HCT116 (cell line): ENCODE measurements at regions not wholly inside any gene's neighbourhood (a gene's known extent, or its start where the extent isn't known, plus 50 kb on each side); places are given as distances from the start of the nearest gene placed in this dataset.

Experiments used
- ATAC-seq: fragments of 200-7000 bp; cut with Tn5 transposase; 2 replicates; pipeline ENCODE4 v1.9.1; 2020; ENCODE audit warnings: mild to moderate bottlenecking, moderate library complexity
- BruUV-seq: library from RNA; stranded (reverse); fragments of 400-500 nt; replicated peaks from 2 replicates; lab custom pipeline; 2021; lab: Mats Ljungman, UMichigan
- CTCF ChIA-PET: fragments of 300-600 bp; sonication (Branson Sonifier 250); formaldehyde crosslinking; loops from one replicate; lab custom pipeline; 2021; ENCODE audit warnings: antibody characterized with exemption; lab: Charles Lee
- POLR2A ChIA-PET: fragments of 300-600, 350-600 bp; sonication (Branson Sonifier 250); formaldehyde crosslinking; loops from one replicate; lab custom pipeline; 2021; ENCODE audit warnings: antibody characterized with exemption; lab: Charles Lee
- RAD21 ChIA-PET, 2 experiments: fragments of 300-600 bp; sonication (Branson Sonifier 250); formaldehyde crosslinking; loops; one replicate each; lab custom pipeline; 2023; ENCODE audit warnings: low total read pairs in 2 of 2; ENCODE audit not compliant: uncharacterized antibody in 2 of 2, unreplicated experiment in 2 of 2, low non-redundant PET in 1 of 2; lab: Charles Lee
- DNase-seq: peaks from one replicate; pipeline ENCODE4 v3.0.0-alpha.2; 2010; ENCODE audit warnings: low read depth, low spot score
- H2AFZ ChIP-seq: fragments of 200-600 bp; shearing (Covaris generic), sonication (generic); 2 replicates; pipeline ENCODE4 v1.6.1; 2017; ENCODE audit warnings: low read depth, mixed run types, mixed read lengths, antibody characterized with exemption, low read length; ENCODE audit not compliant: poor library complexity, severe bottlenecking
- H3K27ac ChIP-seq: 2 replicates; pipeline ENCODE4 v1.5.1; 2012; ENCODE audit warnings: low read depth, low read length
- H3K27me3 ChIP-seq: fragments of 200-600 bp; sonication (generic); 2 replicates; pipeline ENCODE4 v1.6.1; 2016; ENCODE audit warnings: mixed run types, low read length, mixed read lengths; ENCODE audit not compliant: insufficient read depth
- H3K36me3 ChIP-seq, 2 experiments: fragments of 200-500 bp in 1 of 2; fragments of 200-600 bp in 1 of 2; sonication (Bioruptor generic) in 1 of 2; sonication (generic) in 1 of 2; 2 replicates each; pipeline versions ENCODE4 v1.5.1 to v1.6.1; 2014 to 2016; ENCODE audit warnings: low read length in 2 of 2, inconsistent platforms in 1 of 2, mixed read lengths in 1 of 2, mixed run types in 1 of 2; ENCODE audit not compliant: insufficient read depth in 2 of 2, control insufficient read depth in 1 of 2
- H3K4me1 ChIP-seq, 2 experiments: fragments of 200-600 bp in 1 of 2; sonication (generic) in 1 of 2; 2 replicates each; pipeline versions ENCODE4 v1.5.1 to v1.6.1; 2012 to 2017; ENCODE audit warnings: low read length in 2 of 2, inconsistent platforms in 1 of 2, mild to moderate bottlenecking in 1 of 2, mixed read lengths in 1 of 2, mixed run types in 1 of 2, moderate library complexity in 1 of 2; ENCODE audit not compliant: insufficient read depth in 2 of 2, control insufficient read depth in 1 of 2
- H3K4me2 ChIP-seq: fragments of 200-600 bp; sonication (generic); 2 replicates; pipeline ENCODE4 v1.6.1; 2017; ENCODE audit warnings: mixed run types, low read length, mixed read lengths
- H3K4me3 ChIP-seq, 2 experiments: fragments of 200-600 bp in 1 of 2; sonication (generic) in 1 of 2; replicated peaks in 1 of 2; 2 replicates each; pipeline ENCODE4 v1.5.1; 2011 to 2016; ENCODE audit warnings: low read length in 2 of 2, control low read depth in 1 of 2, low read depth in 1 of 2, mild to moderate bottlenecking in 1 of 2, mixed read lengths in 1 of 2, mixed run types in 1 of 2
- H3K79me2 ChIP-seq: fragments of 200-600 bp; sonication (generic); 2 replicates; pipeline ENCODE4 v1.6.1; 2017; ENCODE audit warnings: mild to moderate bottlenecking, mixed run types, low read length, moderate library complexity, mixed read lengths; ENCODE audit not compliant: insufficient read depth
- H3K9ac ChIP-seq: fragments of 200-600 bp; sonication (generic); 2 replicates; pipeline ENCODE4 v1.6.1; 2016; ENCODE audit warnings: low read length, mixed read lengths
- H3K9me2 ChIP-seq: fragments of 200-600 bp; sonication (generic), shearing (Covaris generic); 2 replicates; pipeline ENCODE4 v1.6.1; 2017; ENCODE audit warnings: mixed run types, mild to moderate bottlenecking, moderate library complexity; ENCODE audit not compliant: insufficient read depth
- H3K9me3 ChIP-seq, 2 experiments: fragments of 200-500 bp in 1 of 2; fragments of 200-600 bp in 1 of 2; sonication (Bioruptor generic) in 1 of 2; sonication (generic) in 1 of 2; 2 replicates each; pipeline ENCODE4 v1.6.1; 2014 to 2017; ENCODE audit warnings: low read length in 2 of 2, mixed read lengths in 2 of 2, inconsistent platforms in 1 of 2, low read depth in 1 of 2, mild to moderate bottlenecking in 1 of 2, mixed run types in 1 of 2, moderate library complexity in 1 of 2; ENCODE audit not compliant: control insufficient read depth in 1 of 2, insufficient read depth in 1 of 2
- H4K20me1 ChIP-seq: fragments of 200-600 bp; sonication (generic), shearing (Covaris generic); 2 replicates; pipeline ENCODE4 v1.6.1; 2017; ENCODE audit warnings: mixed run types, mild to moderate bottlenecking, moderate library complexity; ENCODE audit not compliant: insufficient read depth
- CTCF ChIP-seq, 3 experiments: fragments of 200-600 bp in 1 of 3; sonication (generic) in 1 of 3; IDR thresholded peaks in 2 of 3; conservative IDR thresholded peaks in 1 of 3; 2 replicates each; pipeline ENCODE4 v1.5.1; 2012 to 2017; ENCODE audit warnings: low read depth in 2 of 3, low read length in 2 of 3, antibody characterized with exemption in 1 of 3, borderline replicate concordance in 1 of 3, control low read depth in 1 of 3, mild to moderate bottlenecking in 1 of 3, mixed read lengths in 1 of 3, mixed run types in 1 of 3, moderate library complexity in 1 of 3; ENCODE audit not compliant: insufficient read depth in 1 of 3
- ELF1 ChIP-seq: IDR thresholded peaks from 2 replicates; pipeline ENCODE4 v1.6.1; 2012; ENCODE audit warnings: low read depth, borderline replicate concordance
- EZH2phosphoT487 ChIP-seq: fragments of 200-600 bp; IDR thresholded peaks from 2 replicates; pipeline ENCODE4 v1.6.1; 2018; ENCODE audit warnings: antibody characterized with exemption, borderline replicate concordance
- FOSL1 ChIP-seq: IDR thresholded peaks from 2 replicates; pipeline ENCODE4 v1.6.1; 2012; ENCODE audit warnings: low read depth
- JUND ChIP-seq: IDR thresholded peaks from 2 replicates; pipeline ENCODE4 v1.6.1; 2012
- POLR2A ChIP-seq: IDR thresholded peaks from 2 replicates; pipeline ENCODE4 v1.7.0; 2011; ENCODE audit warnings: borderline replicate concordance; ENCODE audit not compliant: insufficient read depth, insufficient read length; ENCODE audit errors: extremely low read depth
- POLR2AphosphoS5 ChIP-seq: IDR thresholded peaks from 2 replicates; pipeline ENCODE4 v1.6.1; 2011; ENCODE audit warnings: mild to moderate bottlenecking, low read depth, low read length, moderate library complexity
- RAD21 ChIP-seq: IDR thresholded peaks from 2 replicates; pipeline ENCODE4 v1.6.1; 2012; ENCODE audit warnings: low read depth, mild to moderate bottlenecking
- SRF ChIP-seq: IDR thresholded peaks from 2 replicates; pipeline ENCODE4 v1.6.1; 2012; ENCODE audit warnings: low read depth
- TCF7L2 ChIP-seq: IDR thresholded peaks from 2 replicates; pipeline ENCODE4 v1.7.0; 2011; ENCODE audit warnings: borderline replicate concordance, inconsistent platforms; ENCODE audit not compliant: insufficient read depth, insufficient read length; ENCODE audit errors: extremely low read depth
- YY1 ChIP-seq: IDR thresholded peaks from 2 replicates; pipeline ENCODE4 v1.6.1; 2011; ENCODE audit warnings: low read length, low read depth, moderate library complexity, mild to moderate bottlenecking; ENCODE audit not compliant: insufficient replicate concordance; ENCODE audit errors: extremely low read depth
- ZBTB33 ChIP-seq: IDR thresholded peaks from 2 replicates; pipeline ENCODE4 v1.6.1; 2011; ENCODE audit warnings: mild to moderate bottlenecking, low read length, moderate library complexity; ENCODE audit not compliant: insufficient replicate concordance; ENCODE audit errors: extremely low read depth
- ZNF274 ChIP-seq: fragments of 200-500 bp; sonication (Bioruptor generic); IDR thresholded peaks from 2 replicates; pipeline ENCODE4 v1.6.1; 2014; ENCODE audit warnings: mild to moderate bottlenecking, low read depth, low read length, inconsistent platforms
- intact Hi-C: fragments of 100-400 bp; cut with micrococcal nuclease; formaldehyde crosslinking; loops from 2 replicates; pipeline ENCODE4 v1.10.0; 2022

DNA sequence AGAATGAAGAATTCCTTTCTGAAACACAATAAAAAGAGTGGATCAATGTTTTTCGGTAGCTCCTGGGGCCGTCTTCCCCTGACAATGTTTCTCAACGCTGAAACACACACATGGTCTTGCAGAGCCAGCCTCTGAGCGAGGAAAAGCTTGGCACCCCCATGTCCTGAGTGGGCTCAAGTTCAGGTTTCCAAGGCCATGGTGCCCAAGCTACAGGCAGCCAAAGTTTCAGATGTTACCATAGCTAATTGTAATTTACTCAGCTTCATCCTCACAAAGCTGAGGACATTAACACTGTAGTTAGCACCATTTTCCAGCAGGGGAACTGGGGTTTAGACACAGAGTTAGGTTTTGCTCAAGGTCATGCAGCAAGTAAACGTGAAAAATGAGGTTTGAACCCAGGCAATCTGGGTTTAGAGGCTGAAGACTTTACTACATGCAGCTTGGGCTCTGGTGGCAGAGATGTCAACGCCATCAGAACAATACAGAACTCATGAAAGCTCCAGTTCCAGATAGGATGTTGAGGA lies 199.1 kb downstream of the TJP1 start:
- no peaks in the 10 kb centered on the region for H3K36me3 ChIP-seq
- DNase-seq (no peak), ATAC-seq (no peak)
- no peaks in the 10 kb centered on the region for H3K9me3 ChIP-seq
- TF ChIP-seq YY1, result no peak
- TF ChIP-seq CTCF (IDR thresholded peaks at IDR 0.05 in 2 of 3, conservative IDR thresholded peaks at IDR 0.05 in 1 of 3; ENCODE audit: borderline replicate concordance in 1 of 3, insufficient read depth in 1 of 3, low read depth in 2 of 3, low read length in 2 of 3), result peak in 2 of 3 experiments; percentile 6 to 13; a peak in 1 of 6 replicates
- H3K79me2 ChIP-seq, result no peaks in the 10 kb centered on the region
- H4K20me1 ChIP-seq, result no peaks in the 10 kb centered on the region
- no peaks in the 10 kb centered on the region for H3K9me2 ChIP-seq
- H3K4me2 ChIP-seq, result no peak overlapping the region
- POLR2A ChIA-PET, result interaction anchor here (0.7 kb wide), 1 partner anchor 9 kb away, joined by 3 read pairs; no protein-coding TSS in a partner anchor
- BruUV-seq, result no TSS peak
- RAD21 ChIA-PET, result no interaction called here
- H3K27me3 ChIP-seq, result no peaks in the 10 kb centered on the region
- no peak overlapping the region for H3K27ac ChIP-seq
- peaks cover 3% of the 10 kb centered on the region in 2 experiments; a peak in 1 of 4 replicates for H3K4me1 ChIP-seq
- no peak overlapping the region for H3K4me3 ChIP-seq
- no peak overlapping the region for H2AFZ ChIP-seq
- H3K9ac ChIP-seq, result no peak overlapping the region
- CTCF ChIA-PET, result interaction anchor here (1.2 to 1.3 kb wide), 2 partner anchors 9 to 34 kb away, joined by 4 read pairs; no protein-coding TSS in a partner anchor
- intact Hi-C loops, result no loop called here

DNA sequence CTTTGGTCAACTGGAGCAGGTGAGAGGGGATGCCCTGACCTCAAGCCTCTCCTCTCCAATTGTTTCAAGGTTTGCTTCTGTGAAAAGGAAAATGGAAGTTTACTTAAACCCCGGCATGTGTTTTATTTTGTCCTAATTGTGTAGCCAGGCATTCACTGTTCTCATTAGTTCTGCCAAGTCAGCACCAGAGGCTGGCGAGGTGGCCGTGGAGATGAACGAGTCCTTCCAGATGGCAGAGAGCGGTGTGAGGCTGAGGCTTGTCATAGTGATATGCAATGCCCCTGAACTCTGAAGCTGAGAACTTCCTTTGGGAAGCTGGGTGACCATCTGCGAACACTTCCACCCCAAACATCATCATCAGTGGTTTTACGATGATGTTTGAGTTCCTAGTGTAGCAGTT lies 199.6 kb downstream of the TJP1 start:
- Histone ChIP-seq H3K27me3 (no peaks in the 10 kb centered on the region), H3K9me3 (no peaks in the 10 kb centered on the region), H3K79me2 (no peaks in the 10 kb centered on the region), H3K9ac (no peak overlapping the region), H3K4me1 (peaks cover 3% of the 10 kb centered on the region in 2 experiments; a peak in 1 of 4 replicates), H3K9me2 (no peaks in the 10 kb centered on the region), H2AFZ (no peak overlapping the region), H3K4me2 (no peak overlapping the region), H3K36me3 (no peaks in the 10 kb centered on the region), H3K4me3 (no peak overlapping the region), H4K20me1 (no peaks in the 10 kb centered on the region), H3K27ac (no peak overlapping the region)
- ATAC-seq (no peak), DNase-seq (no peak)
- intact Hi-C loops, result no loop called here
- no TSS peak for BruUV-seq
- ChIA-PET CTCF (interaction anchor here (1.2 kb wide), 1 partner anchor 34 kb away, joined by 4 read pairs; no protein-coding TSS in a partner anchor), POLR2A (no interaction called here), RAD21 (no interaction called here)
- no peak for TF ChIP-seq SRF
- TF ChIP-seq FOSL1, result no peak
- no peak for TF ChIP-seq EZH2phosphoT487
- no peak for TF ChIP-seq YY1
- no peak for TF ChIP-seq RAD21
- no peak for TF ChIP-seq JUND
- no peak for TF ChIP-seq POLR2AphosphoS5
- no peak for TF ChIP-seq ZBTB33
- no peak for TF ChIP-seq ELF1
- TF ChIP-seq ZNF274, result no peak
- TF ChIP-seq TCF7L2, result no peak
- no peak for TF ChIP-seq POLR2A
